HepG2 (cell line): ENCODE measurements at regions not wholly inside any gene's neighbourhood (a gene's known extent, or its start where the extent isn't known, plus 50 kb on each side); places are given as distances from the start of the nearest gene placed in this dataset.

ENCODE experiments used
- ATAC-seq: fragments of 200-7000 bp; cut with Tn5 transposase; 3 replicates; pipeline ENCODE4 v1.9.1; 2020; ENCODE audit warnings: mild to moderate bottlenecking, moderate library complexity
- BruUV-seq: library from RNA; stranded (reverse); fragments of 400-500 nt; replicated peaks from 2 replicates; lab custom pipeline; 2021; lab: Mats Ljungman, UMichigan
- CTCF ChIA-PET: fragments of 300-600 bp; formaldehyde crosslinking; extraction: SDS; loops from one replicate; lab custom pipeline; 2021; ENCODE audit warnings: low total read pairs, inconsistent platforms, low intra/inter-chr PET ratio; lab: Yijun Ruan, JAX
- POLR2A ChIA-PET: fragments of 350-600 bp; sonication (Branson Sonifier 250); formaldehyde crosslinking; loops from one replicate; lab custom pipeline; 2020; ENCODE audit warnings: antibody characterized with exemption, inconsistent platforms; lab: Yijun Ruan, JAX
- DNase-seq: peaks from one replicate; pipeline ENCODE4 v3.0.0-alpha.2; 2015; ENCODE audit warnings: low spot score
- FAIRE-seq: peaks from 3 replicates; lab custom pipeline; 2011; peaks lifted over from hg19 to GRCh38; lab: Jason Lieb, UNC
- H2AFZ ChIP-seq: one replicate; pipeline ENCODE4 v1.6.1; 2011; ENCODE audit warnings: low read length, inconsistent platforms
- H3K27ac ChIP-seq: fragments of 300-600 bp; 3 replicates; pipeline ENCODE4 v1.8.0; 2011; ENCODE audit warnings: mixed run types, mild to moderate bottlenecking, mixed read lengths, low read length, inconsistent platforms; ENCODE audit not compliant: insufficient read depth; ENCODE audit errors: extremely low read length
- H3K27me3 ChIP-seq, 2 experiments: fragments of 200-600 bp in 1 of 2; 2 replicates in 1 of 2; 3 replicates in 1 of 2; pipeline versions ENCODE4 v1.6.0 to v1.8.0; 2011; ENCODE audit warnings: low read length in 2 of 2, mild to moderate bottlenecking in 2 of 2, moderate library complexity in 2 of 2, inconsistent platforms in 1 of 2; ENCODE audit not compliant: insufficient read depth in 2 of 2, control insufficient read depth in 1 of 2
- H3K36me3 ChIP-seq, 2 experiments: fragments of 200-600 bp in 1 of 2; replicated peaks in 1 of 2; 2 replicates in 1 of 2; 3 replicates in 1 of 2; pipeline versions ENCODE4 v1.5.1 to v1.8.0; 2011; ENCODE audit warnings: low read length in 2 of 2, inconsistent platforms in 1 of 2; ENCODE audit not compliant: insufficient read depth in 2 of 2, control insufficient read depth in 1 of 2
- H3K4me1 ChIP-seq: 2 replicates; pipeline ENCODE4 v1.5.1; 2012; ENCODE audit warnings: low read length, inconsistent platforms; ENCODE audit not compliant: insufficient read depth
- H3K4me2 ChIP-seq: 2 replicates; pipeline ENCODE4 v1.6.0; 2011; ENCODE audit warnings: low read depth, low read length, inconsistent platforms
- H3K4me3 ChIP-seq, 3 experiments: fragments of 200-600 bp in 1 of 3; sonication (generic), shearing (Covaris generic) in 1 of 3; replicated peaks in 1 of 3; 2 replicates each; pipeline ENCODE4 v1.5.1; 2011 to 2016; ENCODE audit warnings: low read length in 3 of 3, inconsistent platforms in 2 of 3, low read depth in 2 of 3, mild to moderate bottlenecking in 2 of 3, control low read depth in 1 of 3, mixed read lengths in 1 of 3; ENCODE audit not compliant: insufficient read depth in 1 of 3
- H3K79me2 ChIP-seq: one replicate; pipeline ENCODE4 v1.6.1; 2011; ENCODE audit warnings: low read length, inconsistent platforms; ENCODE audit not compliant: insufficient read depth
- H3K9ac ChIP-seq: 2 replicates; pipeline ENCODE4 v1.6.0; 2011; ENCODE audit warnings: mild to moderate bottlenecking, low read depth, low read length, inconsistent platforms; ENCODE audit not compliant: insufficient read depth
- H3K9me3 ChIP-seq: 2 replicates; pipeline ENCODE4 v1.5.1; 2012; ENCODE audit warnings: mild to moderate bottlenecking, low read length
- H4K20me1 ChIP-seq: 2 replicates; pipeline ENCODE4 v1.6.0; 2011; ENCODE audit warnings: inconsistent platforms, mild to moderate bottlenecking, low read length, moderate library complexity; ENCODE audit not compliant: insufficient read depth
- ISL2 ChIP-seq: sonication (generic); formaldehyde crosslinking; IDR thresholded peaks from 2 replicates; pipeline ENCODE4 v1.5.0; 2020; ENCODE audit warnings: missing genetic modification reagents
- MAFK ChIP-seq, 2 experiments: IDR thresholded peaks in 1 of 2; conservative IDR thresholded peaks in 1 of 2; 2 replicates each; pipeline ENCODE4 v1.6.1; 2011; ENCODE audit warnings: improper control_type of control experiment in 2 of 2, low read length in 2 of 2
- MEF2D ChIP-seq: sonication (generic); formaldehyde crosslinking; IDR thresholded peaks from 2 replicates; pipeline ENCODE4 v1.5.1; 2020; ENCODE audit warnings: mild to moderate bottlenecking, missing genetic modification reagents
- MYPOP ChIP-seq: sonication (generic); formaldehyde crosslinking; IDR thresholded peaks from 2 replicates; pipeline ENCODE4 v1.8.1; 2023; ENCODE audit warnings: mild to moderate bottlenecking, moderate library complexity, missing genetic modification reagents
- PAX8 ChIP-seq: sonication (generic); formaldehyde crosslinking; IDR thresholded peaks from 2 replicates; pipeline ENCODE4 v1.8.0; 2022; ENCODE audit warnings: mild to moderate bottlenecking, missing genetic modification reagents, borderline replicate concordance
- RARA ChIP-seq: IDR thresholded peaks from 2 replicates; pipeline ENCODE4 v1.6.1; 2016; ENCODE audit warnings: missing genetic modification reagents, missing compliant biosample characterization
- RORA ChIP-seq: sonication (generic); formaldehyde crosslinking; IDR thresholded peaks from 2 replicates; pipeline ENCODE4 v1.5.0; 2020; ENCODE audit warnings: mild to moderate bottlenecking, missing genetic modification reagents, moderate library complexity
- SP4 ChIP-seq: sonication (generic); formaldehyde crosslinking; IDR thresholded peaks from 2 replicates; pipeline ENCODE4 v1.8.1; 2023; ENCODE audit warnings: mild to moderate bottlenecking, missing genetic modification reagents
- ZBTB1 ChIP-seq: sonication (generic); formaldehyde crosslinking; IDR thresholded peaks from 2 replicates; pipeline ENCODE4 v1.4.0; 2020; ENCODE audit warnings: missing genetic modification reagents, borderline replicate concordance
- ZBTB42 ChIP-seq: sonication (generic); formaldehyde crosslinking; IDR thresholded peaks from 2 replicates; pipeline ENCODE4 v1.5.0; 2020; ENCODE audit warnings: mild to moderate bottlenecking, missing genetic modification reagents
- ZMAT3 ChIP-seq: sonication (generic); formaldehyde crosslinking; conservative IDR thresholded peaks from 2 replicates; pipeline ENCODE4 v1.7.0; 2021; ENCODE audit warnings: missing genetic modification reagents
- ZNF274 ChIP-seq: sonication (generic); formaldehyde crosslinking; IDR thresholded peaks from 2 replicates; pipeline ENCODE4 v1.5.1; 2020; ENCODE audit warnings: mild to moderate bottlenecking, missing genetic modification reagents
- WGBS: methylation state at CpG from one replicate; pipeline ENCODE4 v1.1.6; 2017; ENCODE audit warnings: low lambda C conversion rate; 5-methylcytosine and 5-hydroxymethylcytosine counted together
- in situ Hi-C: cut with HindIII; loops from 2 replicates; pipeline ENCODE4 v1.10.0; 2017; ENCODE audit warnings: low pct_unique_long_range_greater_than_20kb; ENCODE audit not compliant: extremely low pct_ligation_motif_present
- intact Hi-C: fragments of 100-400 bp; cut with micrococcal nuclease; formaldehyde crosslinking; loops from one replicate; pipeline ENCODE4 v1.10.0; 2022; ENCODE audit not compliant: unreplicated experiment
- TF ChIP-seq, protein P1 (sequence below): sonication (generic); formaldehyde crosslinking; IDR thresholded peaks from 2 replicates; pipeline ENCODE4 v1.5.0; 2020; ENCODE audit warnings: mild to moderate bottlenecking, missing genetic modification reagents, borderline replicate concordance
- TF ChIP-seq, protein P2 (sequence below): sonication (generic); formaldehyde crosslinking; conservative IDR thresholded peaks from 2 replicates; pipeline ENCODE4 v1.8.0; 2022; ENCODE audit warnings: missing genetic modification reagents

- FAIRE-seq (no peak), ATAC-seq (no peak), DNase-seq (no peak)
- Histone ChIP-seq H3K4me3 (no peak overlapping the region), H3K4me1 (peaks cover 10% of the 10 kb centered on the region; the same call in 1 of the 2 replicates), H3K27ac (no peak overlapping the region), H3K27me3 (no peaks in the 10 kb centered on the region), H3K79me2 (no peaks in the 10 kb centered on the region), H3K36me3 (peaks cover 2 to 18% of the 10 kb centered on the region in 2 experiments; a peak in 4 of 5 replicates), H3K9ac (no peak overlapping the region), H4K20me1 (no peaks in the 10 kb centered on the region), H2AFZ (no peak overlapping the region), H3K4me2 (no peak overlapping the region), H3K9me3 (no peaks in the 10 kb centered on the region)
- in situ Hi-C loops (no loop called here), intact Hi-C loops (no loop called here)
- POLR2A ChIA-PET: no interaction called here
- no TSS peak for BruUV-seq
- CTCF ChIA-PET: no interaction called here
- 97% methylated on average over 6 of the region's 6 CpGs for WGBS
- TF ChIP-seq MYPOP (CRISPR knock-in tag): no peak
- no peak for TF ChIP-seq MEF2D (CRISPR knock-in tag)
- TF ChIP-seq, protein P1, sequence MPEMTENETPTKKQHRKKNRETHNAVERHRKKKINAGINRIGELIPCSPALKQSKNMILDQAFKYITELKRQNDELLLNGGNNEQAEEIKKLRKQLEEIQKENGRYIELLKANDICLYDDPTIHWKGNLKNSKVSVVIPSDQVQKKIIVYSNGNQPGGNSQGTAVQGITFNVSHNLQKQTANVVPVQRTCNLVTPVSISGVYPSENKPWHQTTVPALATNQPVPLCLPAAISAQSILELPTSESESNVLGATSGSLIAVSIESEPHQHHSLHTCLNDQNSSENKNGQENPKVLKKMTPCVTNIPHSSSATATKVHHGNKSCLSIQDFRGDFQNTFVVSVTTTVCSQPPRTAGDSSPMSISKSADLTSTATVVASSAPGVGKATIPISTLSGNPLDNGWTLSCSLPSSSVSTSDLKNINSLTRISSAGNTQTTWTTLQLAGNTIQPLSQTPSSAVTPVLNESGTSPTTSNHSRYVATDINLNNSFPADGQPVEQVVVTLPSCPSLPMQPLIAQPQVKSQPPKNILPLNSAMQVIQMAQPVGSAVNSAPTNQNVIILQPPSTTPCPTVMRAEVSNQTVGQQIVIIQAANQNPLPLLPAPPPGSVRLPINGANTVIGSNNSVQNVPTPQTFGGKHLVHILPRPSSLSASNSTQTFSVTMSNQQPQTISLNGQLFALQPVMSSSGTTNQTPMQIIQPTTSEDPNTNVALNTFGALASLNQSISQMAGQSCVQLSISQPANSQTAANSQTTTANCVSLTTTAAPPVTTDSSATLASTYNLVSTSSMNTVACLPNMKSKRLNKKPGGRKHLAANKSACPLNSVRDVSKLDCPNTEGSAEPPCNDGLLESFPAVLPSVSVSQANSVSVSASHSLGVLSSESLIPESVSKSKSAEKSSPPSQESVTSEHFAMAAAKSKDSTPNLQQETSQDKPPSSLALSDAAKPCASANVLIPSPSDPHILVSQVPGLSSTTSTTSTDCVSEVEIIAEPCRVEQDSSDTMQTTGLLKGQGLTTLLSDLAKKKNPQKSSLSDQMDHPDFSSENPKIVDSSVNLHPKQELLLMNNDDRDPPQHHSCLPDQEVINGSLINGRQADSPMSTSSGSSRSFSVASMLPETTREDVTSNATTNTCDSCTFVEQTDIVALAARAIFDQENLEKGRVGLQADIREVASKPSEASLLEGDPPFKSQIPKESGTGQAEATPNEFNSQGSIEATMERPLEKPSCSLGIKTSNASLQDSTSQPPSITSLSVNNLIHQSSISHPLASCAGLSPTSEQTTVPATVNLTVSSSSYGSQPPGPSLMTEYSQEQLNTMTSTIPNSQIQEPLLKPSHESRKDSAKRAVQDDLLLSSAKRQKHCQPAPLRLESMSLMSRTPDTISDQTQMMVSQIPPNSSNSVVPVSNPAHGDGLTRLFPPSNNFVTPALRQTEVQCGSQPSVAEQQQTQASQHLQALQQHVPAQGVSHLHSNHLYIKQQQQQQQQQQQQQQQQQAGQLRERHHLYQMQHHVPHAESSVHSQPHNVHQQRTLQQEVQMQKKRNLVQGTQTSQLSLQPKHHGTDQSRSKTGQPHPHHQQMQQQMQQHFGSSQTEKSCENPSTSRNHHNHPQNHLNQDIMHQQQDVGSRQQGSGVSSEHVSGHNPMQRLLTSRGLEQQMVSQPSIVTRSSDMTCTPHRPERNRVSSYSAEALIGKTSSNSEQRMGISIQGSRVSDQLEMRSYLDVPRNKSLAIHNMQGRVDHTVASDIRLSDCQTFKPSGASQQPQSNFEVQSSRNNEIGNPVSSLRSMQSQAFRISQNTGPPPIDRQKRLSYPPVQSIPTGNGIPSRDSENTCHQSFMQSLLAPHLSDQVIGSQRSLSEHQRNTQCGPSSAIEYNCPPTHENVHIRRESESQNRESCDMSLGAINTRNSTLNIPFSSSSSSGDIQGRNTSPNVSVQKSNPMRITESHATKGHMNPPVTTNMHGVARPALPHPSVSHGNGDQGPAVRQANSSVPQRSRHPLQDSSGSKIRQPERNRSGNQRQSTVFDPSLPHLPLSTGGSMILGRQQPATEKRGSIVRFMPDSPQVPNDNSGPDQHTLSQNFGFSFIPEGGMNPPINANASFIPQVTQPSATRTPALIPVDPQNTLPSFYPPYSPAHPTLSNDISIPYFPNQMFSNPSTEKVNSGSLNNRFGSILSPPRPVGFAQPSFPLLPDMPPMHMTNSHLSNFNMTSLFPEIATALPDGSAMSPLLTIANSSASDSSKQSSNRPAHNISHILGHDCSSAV (CRISPR knock-in tag): no peak
- no peak for TF ChIP-seq PAX8 (CRISPR knock-in tag)
- no peak for TF ChIP-seq RARA (CRISPR knock-in tag)
- TF ChIP-seq ZNF274 (CRISPR knock-in tag): no peak
- no peak for TF ChIP-seq ZMAT3
- no peak for TF ChIP-seq ZBTB42 (CRISPR knock-in tag)
- TF ChIP-seq ISL2 (CRISPR knock-in tag): no peak
- no peak for TF ChIP-seq SP4 (CRISPR knock-in tag)
- no peak for TF ChIP-seq ZBTB1 (CRISPR knock-in tag)
- TF ChIP-seq, protein P2, sequence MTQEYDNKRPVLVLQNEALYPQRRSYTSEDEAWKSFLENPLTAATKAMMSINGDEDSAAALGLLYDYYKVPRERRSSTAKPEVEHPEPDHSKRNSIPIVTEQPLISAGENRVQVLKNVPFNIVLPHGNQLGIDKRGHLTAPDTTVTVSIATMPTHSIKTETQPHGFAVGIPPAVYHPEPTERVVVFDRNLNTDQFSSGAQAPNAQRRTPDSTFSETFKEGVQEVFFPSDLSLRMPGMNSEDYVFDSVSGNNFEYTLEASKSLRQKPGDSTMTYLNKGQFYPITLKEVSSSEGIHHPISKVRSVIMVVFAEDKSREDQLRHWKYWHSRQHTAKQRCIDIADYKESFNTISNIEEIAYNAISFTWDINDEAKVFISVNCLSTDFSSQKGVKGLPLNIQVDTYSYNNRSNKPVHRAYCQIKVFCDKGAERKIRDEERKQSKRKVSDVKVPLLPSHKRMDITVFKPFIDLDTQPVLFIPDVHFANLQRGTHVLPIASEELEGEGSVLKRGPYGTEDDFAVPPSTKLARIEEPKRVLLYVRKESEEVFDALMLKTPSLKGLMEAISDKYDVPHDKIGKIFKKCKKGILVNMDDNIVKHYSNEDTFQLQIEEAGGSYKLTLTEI (CRISPR knock-in tag): no peak
- no peak for TF ChIP-seq RORA (CRISPR knock-in tag)
- no peak for TF ChIP-seq MAFK (conservative IDR thresholded peaks at IDR 0.05 in 1 of 2, IDR thresholded peaks at IDR 0.05 in 1 of 2; ENCODE audit: low read length in 2 of 2)
Measured at GRCh38 chr13:50420718-50421472, 405.7 kb downstream of the KCNRG start.
